ENCODE measurements at regions not wholly inside any gene's neighbourhood (a gene's known extent, or its start where the extent isn't known, plus 50 kb on each side); places are given as distances from the start of the nearest gene placed in this dataset.

- no peak overlapping the region for H3K27ac Mint-ChIP-seq
- no peak overlapping the region for H3K4me3 Mint-ChIP-seq
- peaks cover 24% of the 10 kb centered on the region for H3K27me3 Mint-ChIP-seq
- no peaks in the 10 kb centered on the region for H3K4me1 Mint-ChIP-seq (ENCODE audit: low read depth)
- no peaks in the 10 kb centered on the region for H3K36me3 Mint-ChIP-seq (ENCODE audit: low read depth)
- H3K9me3 Mint-ChIP-seq: no peaks in the 10 kb centered on the region
Observed at GRCh38 chr6:71406865-71407860, 118.6 kb downstream of the OGFRL1 start.

GRCh38 chr6:71408787-71409723 is 120.4 kb downstream of the OGFRL1 start:
- H3K36me3 Mint-ChIP-seq (ENCODE audit: low read depth): no peaks in the 10 kb centered on the region
- no peaks in the 10 kb centered on the region for H3K4me1 Mint-ChIP-seq (ENCODE audit: low read depth)
- no peaks in the 10 kb centered on the region for H3K9me3 Mint-ChIP-seq
- H3K27me3 Mint-ChIP-seq: peaks cover 24% of the 10 kb centered on the region
- no peak overlapping the region for H3K27ac Mint-ChIP-seq
- no peak overlapping the region for H3K4me3 Mint-ChIP-seq

- H3K36me3 Mint-ChIP-seq (ENCODE audit: low read depth): no peaks in the 10 kb centered on the region
- H3K4me3 Mint-ChIP-seq: no peak overlapping the region
- no peaks in the 10 kb centered on the region for H3K9me3 Mint-ChIP-seq
- peaks cover 27% of the 10 kb centered on the region for H3K27me3 Mint-ChIP-seq
- H3K4me1 Mint-ChIP-seq (ENCODE audit: low read depth): no peaks in the 10 kb centered on the region
- no peak overlapping the region for H3K27ac Mint-ChIP-seq
Observed at GRCh38 chr6:71410164-71410566, 121.6 kb downstream of the OGFRL1 start.

GRCh38 chr6:71410681-71411080 is 122.1 kb downstream of the OGFRL1 start:
- Mint-ChIP-seq H3K9me3 (no peaks in the 10 kb centered on the region), H3K4me1 (ENCODE audit: low read depth) (no peaks in the 10 kb centered on the region), H3K27me3 (peaks cover 28% of the 10 kb centered on the region), H3K27ac (no peak overlapping the region), H3K4me3 (no peak overlapping the region), H3K36me3 (ENCODE audit: low read depth) (no peaks in the 10 kb centered on the region)

GRCh38 chr6:71411882-71412281 is 123.3 kb downstream of the OGFRL1 start:
- H3K9me3 Mint-ChIP-seq: no peaks in the 10 kb centered on the region
- H3K4me1 Mint-ChIP-seq (ENCODE audit: low read depth): no peaks in the 10 kb centered on the region
- H3K36me3 Mint-ChIP-seq (ENCODE audit: low read depth): no peaks in the 10 kb centered on the region
- peaks cover 25% of the 10 kb centered on the region for H3K27me3 Mint-ChIP-seq
- H3K4me3 Mint-ChIP-seq: no peak overlapping the region
- H3K27ac Mint-ChIP-seq: no peak overlapping the region

GRCh38 chr6:71412559-71413140 is 124.0 kb downstream of the OGFRL1 start:
- Mint-ChIP-seq H3K4me3 (no peak overlapping the region), H3K27me3 (peaks cover 24% of the 10 kb centered on the region), H3K9me3 (no peaks in the 10 kb centered on the region), H3K4me1 (ENCODE audit: low read depth) (no peaks in the 10 kb centered on the region), H3K27ac (no peak overlapping the region), H3K36me3 (ENCODE audit: low read depth) (no peaks in the 10 kb centered on the region)

GRCh38 chr6:71414486-71414885 is 125.9 kb downstream of the OGFRL1 start:
- H3K27ac Mint-ChIP-seq: no peak overlapping the region
- no peaks in the 10 kb centered on the region for H3K9me3 Mint-ChIP-seq
- no peak overlapping the region for H3K4me3 Mint-ChIP-seq
- H3K36me3 Mint-ChIP-seq (ENCODE audit: low read depth): no peaks in the 10 kb centered on the region
- H3K4me1 Mint-ChIP-seq (ENCODE audit: low read depth): peaks cover under 1% of the 10 kb centered on the region
- H3K27me3 Mint-ChIP-seq: peaks cover 38% of the 10 kb centered on the region

GRCh38 chr6:71419217-71420094 is 130.8 kb downstream of the OGFRL1 start:
- Mint-ChIP-seq H3K4me1 (ENCODE audit: low read depth) (peaks cover 3% of the 10 kb centered on the region), H3K27me3 (peaks cover 65% of the 10 kb centered on the region), H3K27ac (no peak overlapping the region), H3K4me3 (peak overlapping the region; percentile 53), H3K9me3 (no peaks in the 10 kb centered on the region), H3K36me3 (ENCODE audit: low read depth) (no peaks in the 10 kb centered on the region)

- Mint-ChIP-seq H3K27ac (no peak overlapping the region), H3K9me3 (no peaks in the 10 kb centered on the region), H3K36me3 (ENCODE audit: low read depth) (no peaks in the 10 kb centered on the region), H3K27me3 (peaks cover 70% of the 10 kb centered on the region), H3K4me3 (peak overlapping the region; percentile 63), H3K4me1 (ENCODE audit: low read depth) (peaks cover 3% of the 10 kb centered on the region)
Observed at GRCh38 chr6:71420095-71420692, 131.6 kb downstream of the OGFRL1 start.

GRCh38 chr6:71420693-71421328 is 132.2 kb downstream of the OGFRL1 start:
- Mint-ChIP-seq H3K27ac (no peak overlapping the region), H3K4me3 (peak overlapping the region; percentile 63), H3K4me1 (ENCODE audit: low read depth) (peaks cover 3% of the 10 kb centered on the region), H3K36me3 (ENCODE audit: low read depth) (no peaks in the 10 kb centered on the region), H3K9me3 (no peaks in the 10 kb centered on the region), H3K27me3 (peaks cover 68% of the 10 kb centered on the region)

- Mint-ChIP-seq H3K9me3 (no peaks in the 10 kb centered on the region), H3K4me1 (ENCODE audit: low read depth) (peaks cover 3% of the 10 kb centered on the region), H3K36me3 (ENCODE audit: low read depth) (no peaks in the 10 kb centered on the region), H3K27ac (no peak overlapping the region), H3K27me3 (peaks cover 73% of the 10 kb centered on the region), H3K4me3 (no peak overlapping the region)
Observed at GRCh38 chr6:71421611-71422010, 133.0 kb downstream of the OGFRL1 start.

- Mint-ChIP-seq H3K9me3 (no peaks in the 10 kb centered on the region), H3K27ac (no peak overlapping the region), H3K27me3 (peaks cover 26% of the 10 kb centered on the region), H3K4me1 (ENCODE audit: low read depth) (no peaks in the 10 kb centered on the region), H3K36me3 (ENCODE audit: low read depth) (no peaks in the 10 kb centered on the region), H3K4me3 (no peak overlapping the region)
Observed at GRCh38 chr6:71430018-71430417, 141.4 kb downstream of the OGFRL1 start.

- Mint-ChIP-seq H3K36me3 (ENCODE audit: low read depth) (no peaks in the 10 kb centered on the region), H3K27me3 (peaks cover 18% of the 10 kb centered on the region), H3K27ac (no peak overlapping the region), H3K4me1 (ENCODE audit: low read depth) (no peaks in the 10 kb centered on the region), H3K9me3 (no peaks in the 10 kb centered on the region), H3K4me3 (no peak overlapping the region)
Observed at GRCh38 chr6:71433441-71433840, 144.8 kb downstream of the OGFRL1 start.
